Uterus (tissue), 2 donors: ENCODE measurements at regions not wholly inside any gene's neighbourhood (a gene's known extent, or its start where the extent isn't known, plus 50 kb on each side); places are given as distances from the start of the nearest gene placed in this dataset.

Experiments
- CTCF ChIP-seq, 4 experiments: fragments of 200-600 bp in 2 of 4; fragments of 450-650 bp in 2 of 4; sonication (generic) in 2 of 4; IDR thresholded peaks; one replicate each; pipeline ENCODE4 v1.5.1; 2016 to 2019; ENCODE audit warnings: antibody characterized with exemption in 4 of 4, mild to moderate bottlenecking in 2 of 4, moderate library complexity in 1 of 4
- POLR2A ChIP-seq, 2 donors: fragments of 450-650 bp; IDR thresholded peaks; one replicate each; pipeline ENCODE4 v1.6.1; 2016; ENCODE audit warnings: antibody characterized with exemption in 2 of 2, mild to moderate bottlenecking in 1 of 2, moderate library complexity in 1 of 2

GRCh38 chr6:21771626-21772320 lies 178.2 kb downstream of the SOX4 start:
- TF ChIP-seq CTCF (IDR thresholded peaks at IDR 0.05) (no peak), POLR2A (IDR thresholded peaks at IDR 0.05) (no peak)
